NCI-H82 treated with DMSO at 0.1 percent for 48 hours (cell line): ENCODE measurements at regions not wholly inside any gene's neighbourhood (a gene's known extent, or its start where the extent isn't known, plus 50 kb on each side); places are given as distances from the start of the nearest gene placed in this dataset.

Experiments used
- DNase-seq: peaks from one replicate; lab custom pipeline; 2025; ENCODE audit not compliant: unreplicated experiment; lab: John Stamatoyannopoulos, UW

GRCh38 chr18:44046376-44046975, 634.2 kb upstream of the SETBP1 start:
- no peak for DNase-seq

- DNase-seq: no peak
These were observed 633.1 kb upstream of the SETBP1 start for GRCh38 chr18:44047585-44047984.

GRCh38 chr18:44048435-44048834, 632.3 kb upstream of the SETBP1 start:
- no peak for DNase-seq

- no peak for DNase-seq
These were observed 631.8 kb upstream of the SETBP1 start for GRCh38 chr18:44048846-44049245.

GRCh38 chr18:44051026-44051425, 629.7 kb upstream of the SETBP1 start:
- no peak for DNase-seq

- DNase-seq: no peak
These were observed 626.2 kb upstream of the SETBP1 start for GRCh38 chr18:44054514-44054913.

- no peak for DNase-seq
These were observed 620.5 kb upstream of the SETBP1 start for GRCh38 chr18:44060197-44060596.

GRCh38 chr18:44061438-44061837, 619.2 kb upstream of the SETBP1 start:
- DNase-seq: no peak

GRCh38 chr18:44062345-44062744, 618.3 kb upstream of the SETBP1 start:
- no peak for DNase-seq

GRCh38 chr18:44065206-44065605, 615.5 kb upstream of the SETBP1 start:
- no peak for DNase-seq

GRCh38 chr18:44066541-44066940, 614.1 kb upstream of the SETBP1 start:
- DNase-seq: no peak

GRCh38 chr18:44067186-44067585, 613.5 kb upstream of the SETBP1 start:
- no peak for DNase-seq

- no peak for DNase-seq
These were observed 605.6 kb upstream of the SETBP1 start for GRCh38 chr18:44075038-44075437.

- no peak for DNase-seq
These were observed 601.1 kb upstream of the SETBP1 start for GRCh38 chr18:44079606-44080005.

- no peak for DNase-seq
These were observed 600.6 kb upstream of the SETBP1 start for GRCh38 chr18:44080054-44080453.

- no peak for DNase-seq
These were observed 591.0 kb upstream of the SETBP1 start for GRCh38 chr18:44089732-44090131.

GRCh38 chr18:44090453-44090852, 590.2 kb upstream of the SETBP1 start:
- no peak for DNase-seq

GRCh38 chr18:44093253-44093652, 587.4 kb upstream of the SETBP1 start:
- DNase-seq: no peak

GRCh38 chr18:44096016-44096415, 584.7 kb upstream of the SETBP1 start:
- no peak for DNase-seq

GRCh38 chr18:44098551-44099098, 582.1 kb upstream of the SETBP1 start:
- DNase-seq: no peak

- DNase-seq: no peak
These were observed 573.5 kb upstream of the SETBP1 start for GRCh38 chr18:44107187-44107586.

- DNase-seq: no peak
These were observed 569.4 kb upstream of the SETBP1 start for GRCh38 chr18:44111337-44111736.

- no peak for DNase-seq
These were observed 562.9 kb upstream of the SETBP1 start for GRCh38 chr18:44117821-44118220.
